Activated CD4-positive, alpha-beta T cell treated with anti-CD3 and anti-CD28 coated beads, Interleukin-2, amount 50 U/mL, for 16 hours (primary cell): ENCODE measurements at regions not wholly inside any gene's neighbourhood (a gene's known extent, or its start where the extent isn't known, plus 50 kb on each side); places are given as distances from the start of the nearest gene placed in this dataset.

Experiments
- DNase-seq: peaks from one replicate; pipeline ENCODE4 v3.0.0-alpha.2; 2020

- no peak for DNase-seq
These were observed 124.9 kb upstream of the HDAC9 start for GRCh38 chr7:18370633-18371032.

- no peak for DNase-seq
These were observed 116.5 kb upstream of the HDAC9 start for GRCh38 chr7:18378989-18379605.

- DNase-seq = no peak
These were observed 110.9 kb upstream of the HDAC9 start for GRCh38 chr7:18384491-18385143.

GRCh38 chr7:18386607-18387006 lies 108.9 kb upstream of the HDAC9 start:
- no peak for DNase-seq

- DNase-seq = no peak
These were observed 108.3 kb upstream of the HDAC9 start for GRCh38 chr7:18387191-18387735.

- DNase-seq = no peak
These were observed 105.0 kb upstream of the HDAC9 start for GRCh38 chr7:18390535-18390907.

GRCh38 chr7:18393465-18394118 lies 102.0 kb upstream of the HDAC9 start:
- DNase-seq = no peak

GRCh38 chr7:18395868-18396267 lies 99.7 kb upstream of the HDAC9 start:
- DNase-seq = no peak

- no peak for DNase-seq
These were observed 98.6 kb upstream of the HDAC9 start for GRCh38 chr7:18396953-18397352.

GRCh38 chr7:18399436-18400235 lies 95.9 kb upstream of the HDAC9 start:
- DNase-seq = no peak

GRCh38 chr7:18400275-18400674 lies 95.3 kb upstream of the HDAC9 start:
- DNase-seq = no peak

GRCh38 chr7:18400726-18401125 lies 94.8 kb upstream of the HDAC9 start:
- no peak for DNase-seq

- no peak for DNase-seq
These were observed 93.8 kb upstream of the HDAC9 start for GRCh38 chr7:18401757-18402156.

- DNase-seq = no peak
These were observed 92.9 kb upstream of the HDAC9 start for GRCh38 chr7:18402488-18403183.

- no peak for DNase-seq
These were observed 89.8 kb upstream of the HDAC9 start for GRCh38 chr7:18405726-18406125.

- DNase-seq = no peak
These were observed 88.2 kb upstream of the HDAC9 start for GRCh38 chr7:18407385-18407784.

- no peak for DNase-seq
These were observed 87.1 kb upstream of the HDAC9 start for GRCh38 chr7:18408461-18408860.

GRCh38 chr7:18408868-18409267 lies 86.7 kb upstream of the HDAC9 start:
- no peak for DNase-seq

- DNase-seq = no peak
These were observed 82.1 kb upstream of the HDAC9 start for GRCh38 chr7:18413447-18413846.

GRCh38 chr7:18414885-18415284 lies 80.7 kb upstream of the HDAC9 start:
- no peak for DNase-seq

- DNase-seq = no peak
These were observed 78.6 kb upstream of the HDAC9 start for GRCh38 chr7:18416988-18417387.

- DNase-seq = no peak
These were observed 76.1 kb upstream of the HDAC9 start for GRCh38 chr7:18419456-18419855.

- no peak for DNase-seq
These were observed 75.4 kb upstream of the HDAC9 start for GRCh38 chr7:18420108-18420507.
